T-helper 1 cell treated with Interleukin-12 subunit alpha and Interleukin-12 subunit beta and Interleukin-4 antibody, amounts not matched to agents 30 μg/mL and 1 μg/mL, for 36 hours (primary cell): ENCODE measurements at regions not wholly inside any gene's neighbourhood (a gene's known extent, or its start where the extent isn't known, plus 50 kb on each side); places are given as distances from the start of the nearest gene placed in this dataset.
A peak's percentile ranks its signal among the peaks of the same experiment; 100 is the strongest.

ENCODE experiments used
- H3K27ac Mint-ChIP-seq: one replicate; pipeline ENCODE4 v1.8.0; 2021; ENCODE audit warnings: mild to moderate bottlenecking, mixed read lengths
- H3K27me3 Mint-ChIP-seq: one replicate; pipeline ENCODE4 v1.8.0; 2021; ENCODE audit warnings: low read depth, mixed read lengths
- H3K36me3 Mint-ChIP-seq: one replicate; pipeline ENCODE4 v1.8.0; 2021; ENCODE audit warnings: low read depth, mixed read lengths
- H3K4me1 Mint-ChIP-seq: one replicate; pipeline ENCODE4 v1.8.0; 2021; ENCODE audit warnings: low read depth, mixed read lengths
- H3K4me3 Mint-ChIP-seq: one replicate; pipeline ENCODE4 v1.8.0; 2021; ENCODE audit warnings: mild to moderate bottlenecking, moderate library complexity, mixed read lengths
- H3K9me3 Mint-ChIP-seq: one replicate; pipeline ENCODE4 v1.8.0; 2021; ENCODE audit warnings: mixed read lengths

DNA sequence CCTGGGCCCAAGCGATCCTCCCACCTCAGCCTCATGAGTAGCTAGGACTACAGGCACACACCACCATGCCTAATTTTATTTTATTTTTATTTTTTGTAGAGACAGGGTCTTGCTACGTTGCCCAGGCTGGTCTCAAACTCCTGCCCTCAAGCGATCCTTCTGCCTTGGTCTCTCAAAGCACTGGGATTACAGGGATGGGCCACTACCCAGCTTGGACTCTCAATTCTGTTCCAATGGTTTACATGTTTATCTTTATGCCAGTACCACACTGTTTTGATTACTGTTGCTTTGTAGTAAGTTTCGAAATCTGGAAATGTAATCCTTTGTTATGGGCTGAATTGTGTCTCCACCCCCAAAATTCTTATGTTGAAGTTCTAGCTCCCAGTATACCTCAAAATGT, 88.4 kb upstream of the TARDBP start:
- peaks cover 20% of the 10 kb centered on the region for H3K27me3 Mint-ChIP-seq
- H3K36me3 Mint-ChIP-seq, result no peaks in the 10 kb centered on the region
- no peak overlapping the region for H3K27ac Mint-ChIP-seq
- H3K4me1 Mint-ChIP-seq, result no peaks in the 10 kb centered on the region
- no peak overlapping the region for H3K4me3 Mint-ChIP-seq
- H3K9me3 Mint-ChIP-seq, result peaks cover 5% of the 10 kb centered on the region

DNA sequence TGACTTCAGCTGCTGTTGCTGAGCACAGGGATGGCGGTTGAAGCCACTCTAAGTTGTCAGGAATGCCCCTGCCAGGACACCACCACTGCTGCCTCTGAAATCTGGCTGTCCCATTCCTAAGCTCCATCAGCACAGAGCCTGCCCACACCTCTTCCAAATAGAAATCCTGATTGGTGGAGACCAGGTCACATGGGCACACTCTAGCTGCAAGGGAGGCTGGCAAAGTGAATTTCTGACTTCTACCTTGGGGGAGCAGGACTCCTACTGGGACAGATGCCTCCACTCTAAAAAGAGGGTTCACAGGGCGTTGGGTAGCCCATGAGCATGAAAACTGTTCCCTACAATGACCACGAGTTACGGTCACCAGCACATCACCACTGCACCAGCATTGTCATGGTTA, 83.8 kb upstream of the TARDBP start:
- no peaks in the 10 kb centered on the region for H3K36me3 Mint-ChIP-seq
- H3K27ac Mint-ChIP-seq, result no peak overlapping the region
- peaks cover 9% of the 10 kb centered on the region for H3K9me3 Mint-ChIP-seq
- H3K4me3 Mint-ChIP-seq, result no peak overlapping the region
- peaks cover 9% of the 10 kb centered on the region for H3K4me1 Mint-ChIP-seq
- peaks cover 19% of the 10 kb centered on the region for H3K27me3 Mint-ChIP-seq

DNA sequence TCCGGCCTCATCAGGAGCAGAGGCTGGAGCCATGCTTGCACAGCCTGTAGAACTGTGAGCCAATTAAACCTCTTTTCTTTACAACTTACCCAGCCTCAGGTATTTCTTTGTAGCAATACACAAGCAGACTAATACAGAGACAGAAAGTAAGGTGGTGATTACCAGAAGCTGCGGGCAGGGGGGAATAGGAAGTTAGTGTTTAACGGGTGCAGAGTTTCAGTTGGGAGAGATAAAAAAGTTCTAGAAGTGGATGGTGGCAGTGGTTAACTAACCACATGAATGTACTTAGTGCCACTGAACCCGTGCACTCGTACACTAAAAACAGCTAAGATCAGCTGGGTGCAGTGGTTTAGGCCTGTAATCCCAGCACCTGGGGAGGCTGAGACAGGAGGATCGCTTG, 80.4 kb upstream of the TARDBP start:
- peaks cover 9% of the 10 kb centered on the region for H3K9me3 Mint-ChIP-seq
- H3K27ac Mint-ChIP-seq, result peak overlapping the region; percentile 51
- H3K36me3 Mint-ChIP-seq, result no peaks in the 10 kb centered on the region
- no peak overlapping the region for H3K4me3 Mint-ChIP-seq
- H3K27me3 Mint-ChIP-seq, result peaks cover 11% of the 10 kb centered on the region
- peaks cover 9% of the 10 kb centered on the region for H3K4me1 Mint-ChIP-seq

DNA sequence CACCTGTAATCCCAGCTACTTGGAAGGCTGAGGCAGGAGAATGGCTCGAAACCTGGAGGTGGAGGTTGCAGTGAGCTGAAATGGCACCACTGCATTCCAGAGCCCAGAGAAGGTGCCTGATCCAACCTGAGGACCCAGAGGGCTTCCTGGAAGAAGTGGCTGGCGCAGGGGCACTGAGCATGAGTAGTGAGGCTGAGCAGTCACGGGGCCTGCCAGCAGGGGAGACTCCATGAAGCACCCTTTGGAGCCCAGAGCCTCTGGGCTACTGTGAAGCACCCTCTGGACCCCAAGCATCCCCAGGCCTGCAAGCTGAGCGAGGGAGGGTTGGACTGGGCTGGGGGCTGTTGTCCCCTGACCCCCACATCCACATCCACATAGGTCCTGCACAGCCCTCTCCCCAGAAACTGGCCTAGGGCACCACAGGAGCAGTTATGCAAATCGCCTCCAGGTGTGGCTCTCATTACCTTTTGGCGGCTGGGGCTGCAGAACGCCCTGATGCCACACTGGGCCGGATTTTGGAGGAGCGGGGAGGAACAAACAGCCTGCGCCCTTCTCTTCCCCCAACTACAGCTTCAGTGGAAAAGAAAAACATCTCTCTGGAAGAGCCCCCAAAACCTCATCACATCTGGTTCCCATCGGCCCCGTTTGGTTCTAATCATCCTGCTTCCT, 78.2 kb upstream of the TARDBP start:
- H3K4me1 Mint-ChIP-seq, result peaks cover 12% of the 10 kb centered on the region
- peaks cover 26% of the 10 kb centered on the region for H3K27me3 Mint-ChIP-seq
- no peak overlapping the region for H3K4me3 Mint-ChIP-seq
- H3K9me3 Mint-ChIP-seq, result peaks cover 3% of the 10 kb centered on the region
- H3K27ac Mint-ChIP-seq, result no peak overlapping the region
- no peaks in the 10 kb centered on the region for H3K36me3 Mint-ChIP-seq

DNA sequence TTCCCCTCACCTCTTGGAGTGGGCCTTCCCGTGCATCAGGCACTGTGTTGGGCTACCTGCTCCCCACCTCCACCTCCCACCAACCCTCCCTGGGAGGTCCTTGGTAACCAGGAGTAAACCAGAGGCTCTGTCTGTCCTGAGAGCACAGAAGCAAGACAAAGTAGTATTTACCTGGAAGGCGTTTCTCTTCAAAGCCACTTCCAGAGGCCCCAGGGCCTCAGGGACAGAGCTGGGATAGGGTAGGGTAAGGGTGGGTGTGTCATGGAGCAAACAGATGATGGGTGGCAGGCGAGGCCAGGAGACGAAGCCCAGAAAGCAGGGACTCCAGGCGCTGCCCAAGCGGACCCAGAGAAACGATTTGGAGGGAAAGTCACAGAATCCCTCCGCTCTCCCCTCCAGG, 77.2 kb upstream of the TARDBP start:
- peaks cover 3% of the 10 kb centered on the region for H3K9me3 Mint-ChIP-seq
- no peak overlapping the region for H3K27ac Mint-ChIP-seq
- H3K36me3 Mint-ChIP-seq, result no peaks in the 10 kb centered on the region
- no peak overlapping the region for H3K4me3 Mint-ChIP-seq
- peaks cover 31% of the 10 kb centered on the region for H3K27me3 Mint-ChIP-seq
- H3K4me1 Mint-ChIP-seq, result peaks cover 21% of the 10 kb centered on the region

DNA sequence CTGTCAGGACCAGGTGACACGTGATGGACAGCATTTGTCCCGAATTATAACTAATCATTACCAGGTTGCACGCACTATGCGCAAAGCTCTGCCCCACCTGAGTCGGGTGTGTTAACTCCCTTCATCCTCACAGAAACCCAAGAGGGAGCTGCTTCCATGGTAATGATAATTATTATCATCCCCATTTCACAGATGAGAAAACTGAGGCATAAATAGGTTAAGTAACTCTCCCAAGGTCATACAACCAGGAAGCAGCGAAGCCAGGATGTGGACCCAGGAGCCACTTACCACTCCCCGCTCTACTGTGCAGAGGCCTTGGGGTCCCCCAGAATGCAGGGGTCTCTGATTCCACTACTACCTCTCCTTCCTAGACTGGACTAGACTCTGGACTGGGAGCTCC, 76.7 kb upstream of the TARDBP start:
- peaks cover 25% of the 10 kb centered on the region for H3K4me1 Mint-ChIP-seq
- H3K27ac Mint-ChIP-seq, result no peak overlapping the region
- peaks cover 3% of the 10 kb centered on the region for H3K9me3 Mint-ChIP-seq
- H3K36me3 Mint-ChIP-seq, result no peaks in the 10 kb centered on the region
- peaks cover 31% of the 10 kb centered on the region for H3K27me3 Mint-ChIP-seq
- no peak overlapping the region for H3K4me3 Mint-ChIP-seq

DNA sequence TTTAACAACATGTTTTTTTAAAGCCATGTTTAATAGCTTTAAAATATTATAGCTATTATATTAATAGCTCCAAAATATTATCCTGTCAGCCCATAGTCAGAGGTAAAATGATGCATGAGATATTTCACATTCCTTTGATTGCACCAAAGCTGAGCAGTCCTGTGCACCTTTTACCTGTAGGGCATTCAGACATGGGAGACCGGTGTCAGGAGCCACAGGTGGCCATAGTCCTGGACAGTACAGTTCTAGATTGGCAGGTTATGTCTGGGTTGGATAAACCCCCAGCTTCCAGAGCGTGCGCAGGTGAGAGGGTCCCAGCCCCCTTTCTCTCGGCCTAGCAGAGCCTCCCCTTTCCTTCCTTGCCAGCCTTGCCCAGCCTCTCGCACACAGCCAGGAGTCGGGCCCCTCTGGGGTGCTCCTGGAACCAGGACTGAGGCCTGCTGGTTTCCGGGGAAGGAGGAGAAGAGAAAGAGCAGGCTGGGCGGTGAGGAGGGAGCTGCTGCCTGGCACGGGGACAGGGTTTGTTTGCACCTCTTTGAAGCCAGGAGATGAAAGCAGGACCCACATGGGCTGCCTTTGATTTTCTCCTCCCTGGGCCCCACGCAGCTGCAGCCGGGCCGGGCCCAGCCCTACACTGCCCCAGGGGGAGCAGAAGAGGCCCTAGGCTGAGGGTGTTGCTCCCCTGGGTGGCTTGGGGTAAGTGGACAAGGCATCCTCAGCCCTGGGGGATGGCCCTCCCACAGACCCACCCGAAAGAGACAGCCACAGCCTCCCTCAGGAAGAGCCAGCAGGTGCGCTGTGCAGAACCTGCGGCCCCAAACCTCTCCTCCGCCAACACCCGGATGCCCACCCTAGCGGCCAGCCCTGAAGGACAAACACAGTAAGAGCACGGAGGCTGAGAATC, 75.2 kb upstream of the TARDBP start:
- peaks cover 42% of the 10 kb centered on the region for H3K27me3 Mint-ChIP-seq
- no peak overlapping the region for H3K4me3 Mint-ChIP-seq

DNA sequence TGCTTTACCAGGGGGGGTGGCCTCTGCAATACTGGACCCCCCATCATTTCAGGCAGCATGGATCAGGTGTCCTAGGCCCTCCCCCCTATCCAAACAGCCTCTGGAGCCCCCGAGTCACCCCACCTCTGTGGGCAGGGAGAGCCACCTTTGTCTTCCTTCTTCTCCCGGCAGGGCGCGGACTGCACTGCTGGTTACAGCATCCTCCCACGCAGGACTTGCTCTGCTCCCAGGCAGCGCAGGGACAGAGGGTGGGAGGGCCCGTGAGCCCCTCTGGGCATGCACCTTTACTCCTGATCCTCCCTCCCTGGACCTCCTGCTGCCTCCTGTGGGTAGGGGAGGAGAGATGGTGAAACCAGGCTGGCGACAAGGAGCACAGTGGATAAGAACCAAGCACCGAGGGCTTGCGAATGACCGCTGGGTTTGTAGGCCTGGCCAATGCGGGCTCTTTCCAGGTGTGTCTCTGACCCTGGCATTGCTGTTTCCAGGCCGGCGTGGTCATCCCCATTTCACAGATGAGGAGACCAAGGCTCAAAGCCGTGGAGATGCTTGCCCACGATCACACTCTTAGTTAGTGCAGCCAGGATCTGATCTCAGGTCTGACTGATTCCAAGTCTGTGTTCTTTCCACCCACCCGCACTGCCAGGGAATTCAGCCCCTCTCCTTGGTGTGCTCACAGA, 73.6 kb upstream of the TARDBP start:
- H3K27me3 Mint-ChIP-seq, result peaks cover 50% of the 10 kb centered on the region
- H3K27ac Mint-ChIP-seq, result no peak overlapping the region
- H3K9me3 Mint-ChIP-seq, result no peaks in the 10 kb centered on the region
- H3K36me3 Mint-ChIP-seq, result no peaks in the 10 kb centered on the region
- peaks cover 25% of the 10 kb centered on the region for H3K4me1 Mint-ChIP-seq
- H3K4me3 Mint-ChIP-seq, result no peak overlapping the region

More for the DNA sequence above, 75.2 kb upstream of the TARDBP start:
- Mint-ChIP-seq H3K27ac (no peak overlapping the region), H3K9me3 (no peaks in the 10 kb centered on the region), H3K4me1 (peaks cover 26% of the 10 kb centered on the region), H3K36me3 (no peaks in the 10 kb centered on the region)

DNA sequence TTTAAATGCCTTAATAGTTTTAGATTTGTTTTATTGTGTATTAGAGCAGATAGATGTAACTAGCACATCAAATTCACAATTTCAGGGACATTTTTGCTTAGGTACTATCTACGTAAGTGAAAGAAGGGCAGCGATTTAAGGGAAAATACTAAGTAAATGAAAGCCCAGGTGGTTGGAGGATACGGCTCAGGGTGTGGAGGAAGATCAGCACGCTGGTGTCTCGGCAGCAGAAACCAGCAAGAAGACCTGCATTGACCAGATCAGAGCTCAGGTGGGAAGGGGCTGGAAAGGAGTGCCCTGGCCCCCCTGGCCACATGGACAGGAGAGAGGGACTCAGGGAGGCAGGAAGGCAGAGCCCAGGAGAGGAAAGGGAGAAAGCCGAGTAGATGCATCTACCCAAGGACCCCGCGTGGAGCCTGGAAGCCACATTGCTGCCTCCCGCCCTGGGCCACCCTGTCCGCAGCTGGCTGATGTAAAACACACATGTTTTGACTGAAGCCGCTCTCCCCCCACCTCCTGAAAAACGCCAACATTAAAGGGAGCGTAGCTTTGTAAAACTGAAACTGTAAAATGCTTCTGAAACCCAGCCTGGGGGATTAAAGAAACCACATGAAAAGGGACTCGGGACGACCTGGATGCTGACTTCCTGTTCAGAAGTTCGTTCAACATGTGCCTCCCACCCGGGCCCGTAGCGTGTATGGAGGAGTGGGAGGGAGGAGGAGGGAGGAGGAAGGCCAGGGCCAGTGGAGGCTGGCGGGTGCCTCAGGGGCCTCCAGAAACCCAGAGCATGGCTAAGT, 72.6 kb upstream of the TARDBP start:
- Mint-ChIP-seq H3K4me3 (peak overlapping the region; percentile 53), H3K4me1 (peaks cover 28% of the 10 kb centered on the region), H3K27ac (peak overlapping the region; percentile 47), H3K27me3 (peaks cover 60% of the 10 kb centered on the region), H3K9me3 (no peaks in the 10 kb centered on the region), H3K36me3 (no peaks in the 10 kb centered on the region)

DNA sequence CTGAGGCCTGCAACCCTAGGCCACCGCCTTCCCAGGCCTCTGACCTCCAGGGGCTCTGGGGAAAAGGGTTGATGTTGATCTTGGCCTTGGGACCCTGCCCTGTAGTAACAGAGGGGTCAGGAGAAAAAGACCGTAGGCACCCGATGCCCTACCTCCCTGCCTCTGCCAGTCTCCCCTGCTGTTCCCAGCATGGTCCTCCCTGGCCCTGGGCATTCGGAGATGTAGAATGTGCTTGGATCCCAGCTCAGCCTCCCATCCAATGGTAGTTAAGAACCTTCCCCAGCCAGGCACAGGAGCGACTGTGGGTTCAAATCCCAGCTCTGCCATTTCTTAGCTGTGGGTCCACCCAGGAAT, 72.0 kb upstream of the TARDBP start:
- H3K9me3 Mint-ChIP-seq, result no peaks in the 10 kb centered on the region
- H3K4me1 Mint-ChIP-seq, result peaks cover 28% of the 10 kb centered on the region
- H3K27me3 Mint-ChIP-seq, result peaks cover 63% of the 10 kb centered on the region
- H3K36me3 Mint-ChIP-seq, result no peaks in the 10 kb centered on the region
- H3K27ac Mint-ChIP-seq, result no peak overlapping the region
- H3K4me3 Mint-ChIP-seq, result peak overlapping the region; percentile 53

DNA sequence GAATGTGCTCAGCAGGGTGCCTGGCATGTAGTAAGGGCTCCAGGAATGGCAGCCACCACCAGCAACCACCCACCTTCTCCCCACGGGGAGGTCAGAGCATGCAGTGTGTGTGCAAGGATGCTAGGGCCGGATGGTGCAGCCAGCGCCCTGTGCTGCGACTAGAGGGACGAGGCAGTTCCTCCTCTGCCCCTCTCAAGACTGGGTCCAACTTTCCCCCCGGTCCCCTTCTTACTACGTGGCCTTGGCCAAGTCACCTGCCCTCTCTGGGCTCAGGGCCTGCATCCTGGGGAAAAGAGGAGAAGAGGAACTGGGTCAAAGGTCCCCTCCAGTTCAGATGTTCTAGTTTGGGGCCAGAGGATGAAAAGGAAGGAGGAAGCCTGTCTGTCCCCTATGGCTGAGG, 71.6 kb upstream of the TARDBP start:
- Mint-ChIP-seq H3K27me3 (peaks cover 67% of the 10 kb centered on the region), H3K4me1 (peaks cover 28% of the 10 kb centered on the region), H3K4me3 (peak overlapping the region; percentile 53), H3K27ac (no peak overlapping the region), H3K9me3 (no peaks in the 10 kb centered on the region), H3K36me3 (no peaks in the 10 kb centered on the region)

DNA sequence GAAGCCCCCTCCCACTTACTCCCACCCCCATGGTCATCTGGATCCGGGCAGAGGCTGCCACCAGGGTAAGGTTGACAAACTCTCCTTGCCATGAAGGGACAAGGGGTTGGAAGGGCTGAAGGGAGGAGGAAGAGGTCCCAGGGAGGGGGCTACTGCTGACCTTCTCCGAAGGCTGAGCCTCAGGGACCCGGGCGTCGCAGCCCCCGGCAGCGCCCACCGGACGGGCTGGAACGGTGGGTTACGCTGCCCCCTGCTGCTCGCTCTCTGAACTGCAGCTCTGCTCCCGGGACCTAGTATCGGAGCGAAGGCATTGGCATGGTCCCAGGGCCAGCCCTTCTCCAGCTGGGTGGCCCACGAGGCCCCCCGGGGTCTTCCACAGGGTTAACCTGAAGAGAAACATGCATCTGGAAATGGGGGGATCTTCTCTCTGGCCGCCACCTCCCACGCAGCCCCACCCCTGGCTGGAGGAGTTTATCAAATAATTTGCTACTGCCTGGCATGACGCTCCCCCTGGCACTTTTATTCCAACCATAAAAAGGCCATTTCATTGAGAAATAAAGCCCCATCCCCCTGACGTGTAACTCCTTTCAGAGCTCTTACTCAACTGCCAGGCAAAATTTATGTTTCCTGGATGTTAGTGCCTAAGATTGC, 70.4 kb upstream of the TARDBP start:
- Mint-ChIP-seq H3K27me3 (peaks cover 66% of the 10 kb centered on the region), H3K36me3 (no peaks in the 10 kb centered on the region), H3K4me3 (no peak overlapping the region), H3K9me3 (no peaks in the 10 kb centered on the region), H3K4me1 (peaks cover 28% of the 10 kb centered on the region), H3K27ac (no peak overlapping the region)

DNA sequence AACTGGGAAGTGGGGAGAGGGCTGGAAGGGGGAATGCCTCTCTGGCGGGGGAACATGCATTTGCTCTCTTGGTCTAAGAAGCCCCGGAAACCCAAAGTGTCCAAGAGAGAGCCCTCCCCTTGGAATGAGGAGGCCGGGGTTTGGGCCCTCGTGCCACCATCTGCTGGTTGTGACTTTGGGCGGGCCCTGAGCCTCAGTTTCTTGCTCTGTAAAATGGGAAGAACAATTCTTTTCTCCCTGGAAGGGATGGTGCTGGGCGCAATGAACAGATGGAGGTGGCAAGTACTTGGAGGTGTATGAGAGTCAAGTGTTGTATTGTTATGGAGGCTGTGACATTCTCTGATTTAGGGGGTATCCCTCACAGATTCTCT, 69.9 kb upstream of the TARDBP start:
- no peaks in the 10 kb centered on the region for H3K36me3 Mint-ChIP-seq

DNA sequence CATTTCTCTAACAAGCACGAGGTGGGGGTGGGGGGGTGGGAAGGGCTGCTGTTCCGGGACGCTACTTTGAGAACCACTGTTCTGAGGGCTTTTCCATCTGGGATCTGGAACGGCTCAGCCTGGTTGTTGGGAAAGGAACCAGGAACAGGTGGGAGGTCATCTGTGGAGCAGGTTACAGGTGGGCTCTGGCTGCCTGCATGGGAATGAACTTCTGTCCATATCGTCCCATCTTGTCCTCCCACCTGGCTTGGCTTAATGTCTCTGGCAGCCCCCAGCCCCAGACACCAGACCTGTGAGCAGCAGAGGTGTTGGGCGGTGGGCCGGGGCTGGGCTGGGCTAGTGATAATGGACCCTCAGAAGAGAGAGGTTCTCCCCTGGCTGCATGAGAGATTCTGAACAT, 69.4 kb upstream of the TARDBP start:
- Mint-ChIP-seq H3K4me1 (peaks cover 26% of the 10 kb centered on the region), H3K27me3 (peaks cover 60% of the 10 kb centered on the region), H3K9me3 (no peaks in the 10 kb centered on the region)

More for the DNA sequence above, 69.9 kb upstream of the TARDBP start:
- Mint-ChIP-seq H3K27me3 (peaks cover 63% of the 10 kb centered on the region), H3K27ac (no peak overlapping the region), H3K9me3 (no peaks in the 10 kb centered on the region), H3K4me3 (no peak overlapping the region), H3K4me1 (peaks cover 26% of the 10 kb centered on the region)

More for the DNA sequence above, 69.4 kb upstream of the TARDBP start:
- H3K4me3 Mint-ChIP-seq, result no peak overlapping the region
- H3K36me3 Mint-ChIP-seq, result no peaks in the 10 kb centered on the region
- H3K27ac Mint-ChIP-seq, result no peak overlapping the region
